AG10803 (cell line): ENCODE measurements at regions not wholly inside any gene's neighbourhood (a gene's known extent, or its start where the extent isn't known, plus 50 kb on each side); places are given as distances from the start of the nearest gene placed in this dataset.

ENCODE experiments used
- DNase-seq: peaks from one replicate; pipeline ENCODE4 v3.0.0; 2010; ENCODE audit warnings: low read depth
- H3K4me3 ChIP-seq: 2 replicates; pipeline ENCODE4 v1.5.1; 2011; ENCODE audit warnings: mild to moderate bottlenecking, low read length, control low read depth
- CTCF ChIP-seq: conservative IDR thresholded peaks from 2 replicates; pipeline ENCODE4 v1.5.1; 2011; ENCODE audit warnings: mild to moderate bottlenecking, low read length, control low read depth, inconsistent platforms

- no peak for DNase-seq
- TF ChIP-seq CTCF = no peak
- H3K4me3 ChIP-seq = no peak overlapping the region
Observed at GRCh38 chr12:66984077-66984476, 285.1 kb upstream of the CAND1 start.

DNA sequence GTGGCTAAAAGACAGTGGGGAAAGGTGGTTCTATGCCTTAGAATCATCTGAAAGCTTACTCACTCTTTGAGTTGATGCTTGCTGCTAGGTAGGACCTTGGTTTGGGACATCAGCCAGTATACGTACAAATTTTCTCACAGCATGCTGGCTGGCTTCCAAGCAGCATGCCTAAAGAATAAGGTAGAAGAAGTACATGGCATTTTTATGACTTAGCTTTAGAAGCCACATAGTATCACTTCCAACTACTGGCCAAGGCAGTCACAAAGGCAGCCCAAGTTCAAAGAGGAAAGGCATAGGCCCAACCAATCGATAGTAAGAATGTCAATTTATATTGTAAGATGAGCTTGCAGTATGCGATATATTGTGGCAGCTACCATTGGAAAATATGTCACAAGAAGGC, 284.2 kb upstream of the CAND1 start:
- DNase-seq = no peak
- no peak for TF ChIP-seq CTCF
- no peak overlapping the region for H3K4me3 ChIP-seq

GRCh38 chr12:66999141-66999540, 270.0 kb upstream of the CAND1 start:
- H3K4me3 ChIP-seq = no peak overlapping the region
- DNase-seq = no peak
- TF ChIP-seq CTCF = no peak

DNA sequence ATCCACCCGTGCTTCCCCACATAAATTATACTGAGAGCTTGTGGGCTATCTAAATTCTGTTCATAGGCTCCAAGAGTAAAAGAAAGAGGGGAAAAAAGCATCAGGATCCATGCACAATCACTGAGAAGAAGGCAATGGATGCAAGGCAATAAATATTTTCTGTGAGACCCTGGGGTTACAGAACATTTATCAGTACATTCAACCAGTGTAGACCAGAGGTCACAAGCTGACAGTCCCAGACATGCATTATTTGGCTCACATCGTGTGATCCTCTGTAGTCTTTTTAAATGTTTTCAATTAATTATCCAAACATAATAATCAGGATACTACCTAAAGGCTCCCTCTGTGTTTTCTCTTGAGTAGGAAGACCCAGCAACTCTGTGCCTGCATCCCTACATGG, 267.9 kb upstream of the CAND1 start:
- H3K4me3 ChIP-seq = no peak overlapping the region
- no peak for DNase-seq
- no peak for TF ChIP-seq CTCF

DNA sequence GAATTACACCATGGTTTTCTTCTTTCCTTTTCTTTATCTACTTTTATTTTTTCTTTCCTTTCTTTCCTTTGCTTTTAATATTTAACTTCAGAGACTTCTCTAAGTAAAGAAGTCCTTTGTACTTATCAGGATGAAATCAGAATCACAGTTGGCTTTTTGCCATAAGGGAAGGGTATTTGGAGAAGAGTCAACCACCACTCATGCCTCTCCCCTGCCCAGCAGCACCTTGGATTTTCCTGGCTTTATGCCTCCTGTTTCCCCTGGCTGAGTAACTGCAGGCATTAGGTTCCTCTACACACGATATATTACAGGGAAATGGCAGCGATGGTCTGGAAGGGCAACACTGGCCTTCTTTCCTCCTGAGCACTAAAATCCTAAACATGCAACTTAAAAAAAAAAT, 266.4 kb upstream of the CAND1 start:
- DNase-seq = no peak
- H3K4me3 ChIP-seq = no peak overlapping the region
- no peak for TF ChIP-seq CTCF

- no peak for TF ChIP-seq CTCF
- DNase-seq = no peak
- H3K4me3 ChIP-seq = no peak overlapping the region
Observed at GRCh38 chr12:67006610-67007009, 262.5 kb upstream of the CAND1 start.

GRCh38 chr12:67014642-67015041, 254.5 kb upstream of the CAND1 start:
- no peak overlapping the region for H3K4me3 ChIP-seq
- TF ChIP-seq CTCF = no peak
- no peak for DNase-seq
